ENCODE measurements at regions not wholly inside any gene's neighbourhood (a gene's known extent, or its start where the extent isn't known, plus 50 kb on each side); places are given as distances from the start of the nearest gene placed in this dataset.

GRCh38 chr5:63286724-63287123 is 675.5 kb downstream of the HTR1A start:
- no peak for DNase-seq (ENCODE audit: low read depth)

GRCh38 chr5:63263411-63263810 is 684.8 kb downstream of the LRRC70 start:
- no peak overlapping the region for H3K4me3 ChIP-seq (ENCODE audit: low read depth, low read length)
- TF ChIP-seq, protein P1, sequence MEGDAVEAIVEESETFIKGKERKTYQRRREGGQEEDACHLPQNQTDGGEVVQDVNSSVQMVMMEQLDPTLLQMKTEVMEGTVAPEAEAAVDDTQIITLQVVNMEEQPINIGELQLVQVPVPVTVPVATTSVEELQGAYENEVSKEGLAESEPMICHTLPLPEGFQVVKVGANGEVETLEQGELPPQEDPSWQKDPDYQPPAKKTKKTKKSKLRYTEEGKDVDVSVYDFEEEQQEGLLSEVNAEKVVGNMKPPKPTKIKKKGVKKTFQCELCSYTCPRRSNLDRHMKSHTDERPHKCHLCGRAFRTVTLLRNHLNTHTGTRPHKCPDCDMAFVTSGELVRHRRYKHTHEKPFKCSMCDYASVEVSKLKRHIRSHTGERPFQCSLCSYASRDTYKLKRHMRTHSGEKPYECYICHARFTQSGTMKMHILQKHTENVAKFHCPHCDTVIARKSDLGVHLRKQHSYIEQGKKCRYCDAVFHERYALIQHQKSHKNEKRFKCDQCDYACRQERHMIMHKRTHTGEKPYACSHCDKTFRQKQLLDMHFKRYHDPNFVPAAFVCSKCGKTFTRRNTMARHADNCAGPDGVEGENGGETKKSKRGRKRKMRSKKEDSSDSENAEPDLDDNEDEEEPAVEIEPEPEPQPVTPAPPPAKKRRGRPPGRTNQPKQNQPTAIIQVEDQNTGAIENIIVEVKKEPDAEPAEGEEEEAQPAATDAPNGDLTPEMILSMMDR (conservative IDR thresholded peaks at IDR 0.05; ENCODE audit: low read depth, low read length) = no peak
- DNase-seq (ENCODE audit: low read depth) = no peak

More at GRCh38 chr5:63286724-63287123, 675.5 kb downstream of the HTR1A start:
- TF ChIP-seq, protein P1 (conservative IDR thresholded peaks at IDR 0.05; ENCODE audit: low read depth, low read length) = no peak
- no peak overlapping the region for H3K4me3 ChIP-seq (ENCODE audit: low read depth, low read length)

GRCh38 chr5:63262185-63262981 is 683.8 kb downstream of the LRRC70 start:
- TF ChIP-seq, protein P1 (conservative IDR thresholded peaks at IDR 0.05; ENCODE audit: low read depth, low read length) = no peak
- DNase-seq (ENCODE audit: low read depth) = peak; percentile 78
- no peak overlapping the region for H3K4me3 ChIP-seq (ENCODE audit: low read depth, low read length)

- DNase-seq (ENCODE audit: low read depth) = no peak
- TF ChIP-seq, protein P1 (conservative IDR thresholded peaks at IDR 0.05; ENCODE audit: low read depth, low read length) = no peak
- H3K4me3 ChIP-seq (ENCODE audit: low read depth, low read length) = no peak overlapping the region
Measured at GRCh38 chr5:63261695-63262094, 683.1 kb downstream of the LRRC70 start.

- H3K4me3 ChIP-seq (ENCODE audit: low read depth, low read length) = no peak overlapping the region
- no peak for DNase-seq (ENCODE audit: low read depth)
- TF ChIP-seq, protein P1 (conservative IDR thresholded peaks at IDR 0.05; ENCODE audit: low read depth, low read length) = no peak
Measured at GRCh38 chr5:63255594-63255993, 677.0 kb downstream of the LRRC70 start.

DNA sequence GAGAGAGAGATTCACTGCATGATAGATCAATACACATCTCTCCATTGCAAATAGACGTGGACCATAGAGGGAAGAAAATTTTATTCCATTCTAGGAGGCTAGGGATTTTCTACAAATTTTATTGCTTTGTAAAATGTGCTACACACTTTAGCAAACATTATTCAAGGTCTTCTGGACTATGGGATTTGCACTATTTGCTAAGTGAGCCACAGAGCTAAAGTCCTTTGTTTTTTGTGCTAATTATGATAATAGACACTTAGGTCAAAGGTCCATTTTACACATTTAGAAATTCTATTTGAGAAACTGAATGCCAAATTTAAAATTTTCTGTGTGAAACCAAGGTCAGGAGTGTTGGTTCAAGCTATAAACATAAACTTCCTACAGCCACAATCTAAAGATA is 672.3 kb downstream of the LRRC70 start:
- TF ChIP-seq, protein P1 (conservative IDR thresholded peaks at IDR 0.05; ENCODE audit: low read depth, low read length) = no peak
- DNase-seq (ENCODE audit: low read depth) = no peak
- no peak overlapping the region for H3K4me3 ChIP-seq (ENCODE audit: low read depth, low read length)

- DNase-seq (ENCODE audit: low read depth) = no peak
- no peak overlapping the region for H3K4me3 ChIP-seq (ENCODE audit: low read depth, low read length)
- TF ChIP-seq, protein P1 (conservative IDR thresholded peaks at IDR 0.05; ENCODE audit: low read depth, low read length) = no peak
Measured at GRCh38 chr5:63249960-63250359, 671.3 kb downstream of the LRRC70 start.

Measured in epithelial cell of proximal tubule (primary cell).